ENCODE measurements at regions not wholly inside any gene's neighbourhood (a gene's known extent, or its start where the extent isn't known, plus 50 kb on each side); places are given as distances from the start of the nearest gene placed in this dataset.
"Not testable (repeated sequence)": the region's sequence is repeated elsewhere in the genome, so short reads cannot be mapped to it uniquely, and the experiment has no call there.

DNA sequence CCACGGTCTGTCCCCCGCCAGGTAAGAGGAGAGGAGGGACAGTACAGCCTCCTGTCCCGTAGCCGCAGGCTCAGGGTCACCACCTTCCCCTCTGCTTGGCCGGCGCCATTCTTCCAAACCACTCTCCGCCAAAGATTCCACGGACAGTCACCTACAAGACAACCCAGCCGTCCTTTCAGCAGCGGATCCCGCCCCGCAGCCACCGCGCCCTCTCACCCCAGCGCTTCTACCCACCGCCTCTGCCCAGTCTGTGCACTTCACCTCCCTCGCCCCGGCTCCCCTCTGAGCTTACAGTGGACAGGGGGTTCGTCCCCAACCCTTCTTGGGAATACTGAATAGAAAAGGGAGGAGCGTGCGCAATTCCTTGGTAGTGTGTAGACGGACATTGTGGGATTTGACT is 319.6 kb downstream of the FAM72C start:
- Histone ChIP-seq H3K4me3 (no peak overlapping the region), H3K27ac (no peak overlapping the region)

DNA sequence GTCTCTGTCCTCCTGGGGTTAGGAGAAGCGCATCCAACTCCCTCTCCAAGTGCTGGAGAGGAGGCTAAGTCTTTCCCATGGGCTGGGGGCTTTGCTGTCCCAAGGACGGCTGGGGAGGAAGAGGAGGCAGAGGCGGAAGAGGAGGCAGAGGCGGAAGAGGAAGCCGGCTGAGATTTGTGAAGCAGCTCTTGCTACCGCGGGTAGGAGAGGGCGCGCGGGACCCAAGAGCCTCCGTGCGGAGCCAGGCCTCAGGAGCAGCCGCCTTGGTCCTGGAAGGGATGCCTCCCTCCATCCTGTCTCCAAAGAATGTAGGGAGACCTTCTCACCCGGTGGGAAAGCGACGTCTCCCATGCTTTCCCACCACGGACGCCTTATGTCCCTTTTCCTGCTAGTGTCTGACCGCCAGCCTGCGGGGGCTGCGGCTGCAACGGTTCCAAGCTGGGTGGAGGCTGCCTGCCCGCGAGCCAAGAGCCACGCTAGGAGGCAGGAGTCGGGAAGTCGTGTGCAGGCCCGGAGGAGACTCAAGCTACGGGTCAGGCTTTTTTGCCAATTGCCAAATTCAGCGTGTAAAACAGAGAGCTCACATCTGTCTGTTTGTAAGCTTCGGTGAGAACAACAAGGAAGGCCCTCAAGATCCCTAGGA is 320.3 kb downstream of the FAM72C start:
- H3K27ac ChIP-seq, result no peak overlapping the region
- H3K4me3 ChIP-seq, result no peak overlapping the region

DNA sequence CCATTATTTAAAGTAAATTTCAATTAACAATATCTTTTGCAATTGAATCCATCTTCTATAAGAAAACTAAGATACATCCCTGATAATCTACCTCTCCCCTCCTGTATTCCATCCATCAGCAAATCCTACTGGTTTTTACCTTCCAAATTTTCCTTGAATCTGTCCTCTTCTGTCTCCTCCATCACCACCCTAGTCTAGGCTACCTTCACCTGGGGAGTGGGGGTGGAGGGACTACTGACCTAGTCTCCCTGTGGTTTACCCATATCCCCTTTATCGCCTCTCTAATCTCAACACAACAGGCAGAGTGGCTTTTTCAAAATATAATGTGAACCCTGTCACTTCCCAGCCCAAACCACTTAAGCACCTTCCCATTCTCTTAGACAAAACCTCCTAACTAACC is 327.8 kb downstream of the FAM72C start:
- not testable (repeated sequence) for H3K4me3 ChIP-seq, H3K27ac ChIP-seq

DNA sequence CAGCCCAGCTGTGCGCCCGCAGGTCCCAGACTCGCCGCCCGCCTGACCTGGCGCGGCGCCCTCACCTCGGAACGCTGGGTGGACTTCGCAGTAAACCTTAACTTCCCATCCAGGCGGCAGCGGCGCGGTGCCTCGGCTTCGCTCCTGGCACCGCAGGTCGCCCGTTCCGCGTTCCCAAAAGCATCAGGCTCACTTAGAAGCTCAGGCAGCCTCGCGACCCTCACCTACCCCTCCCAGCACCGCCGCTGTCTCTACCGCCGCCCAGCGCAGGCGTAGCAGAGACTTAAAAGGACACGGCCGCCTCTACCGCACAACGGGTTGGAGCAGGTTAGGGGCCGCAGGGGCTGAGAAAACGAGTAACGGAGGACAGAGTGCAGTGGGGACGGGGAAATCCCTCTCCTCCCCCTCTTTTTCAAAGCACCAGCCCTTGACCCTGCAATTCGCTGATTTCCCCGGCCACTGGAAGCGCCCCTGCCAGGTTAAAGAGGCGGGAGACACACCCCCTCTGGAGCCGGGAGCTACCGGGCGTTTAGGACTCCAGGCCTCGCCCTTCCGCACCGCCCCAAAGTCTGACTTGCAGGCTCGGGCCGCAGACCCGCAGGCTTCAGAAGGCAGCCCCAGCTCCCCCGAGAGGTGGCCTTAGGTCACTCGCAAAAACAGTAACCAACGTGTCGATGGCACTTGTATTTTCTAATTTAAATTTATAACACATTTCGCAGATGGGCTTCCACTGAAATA is 328.5 kb downstream of the FAM72C start:
- no peak overlapping the region for H3K27ac ChIP-seq
- no peak overlapping the region for H3K4me3 ChIP-seq

DNA sequence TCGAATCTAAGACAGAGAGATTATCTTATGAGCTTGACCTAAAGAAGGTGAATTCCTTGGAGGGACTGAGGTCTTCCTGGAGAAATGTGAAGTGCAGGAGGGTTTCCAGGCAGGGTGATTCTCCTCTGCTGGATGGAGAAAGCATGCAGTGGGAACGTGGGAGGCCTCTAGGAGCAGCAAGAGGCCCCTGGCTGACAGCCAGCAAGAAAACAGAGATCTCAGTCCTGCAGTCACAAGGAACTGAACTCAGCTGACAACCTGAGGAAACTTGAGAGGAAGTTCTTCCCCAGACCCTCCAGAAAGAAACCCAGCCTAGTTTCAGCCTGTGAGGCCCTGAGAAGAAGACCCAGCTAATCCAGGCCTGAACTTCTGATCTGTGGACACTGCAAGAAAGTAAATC is 345.9 kb downstream of the FAM72C start:
- Histone ChIP-seq H3K4me3 (no peak overlapping the region), H3K27ac (no peak overlapping the region)

DNA sequence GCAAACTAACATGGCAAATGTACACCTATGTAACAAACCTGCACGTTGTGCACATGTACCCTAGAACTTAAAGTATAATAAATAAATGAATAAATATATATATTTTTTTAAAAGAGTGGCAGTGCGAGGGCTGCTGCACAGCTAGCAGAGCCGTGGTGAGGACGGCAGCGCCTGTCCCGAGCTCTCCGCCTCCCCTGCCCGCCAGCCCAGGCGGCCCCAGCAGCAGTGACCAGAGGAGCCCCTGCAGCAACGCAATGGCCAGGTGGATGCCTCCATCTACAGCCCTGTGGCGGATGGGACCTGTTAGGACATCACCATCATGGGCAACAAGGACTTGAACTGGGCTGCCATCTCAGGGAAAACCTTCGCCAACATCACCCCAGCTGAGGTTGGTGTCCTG is 351.9 kb downstream of the FAM72C start:
- H3K4me3 ChIP-seq, result no peak overlapping the region
- H3K27ac ChIP-seq, result no peak overlapping the region

DNA sequence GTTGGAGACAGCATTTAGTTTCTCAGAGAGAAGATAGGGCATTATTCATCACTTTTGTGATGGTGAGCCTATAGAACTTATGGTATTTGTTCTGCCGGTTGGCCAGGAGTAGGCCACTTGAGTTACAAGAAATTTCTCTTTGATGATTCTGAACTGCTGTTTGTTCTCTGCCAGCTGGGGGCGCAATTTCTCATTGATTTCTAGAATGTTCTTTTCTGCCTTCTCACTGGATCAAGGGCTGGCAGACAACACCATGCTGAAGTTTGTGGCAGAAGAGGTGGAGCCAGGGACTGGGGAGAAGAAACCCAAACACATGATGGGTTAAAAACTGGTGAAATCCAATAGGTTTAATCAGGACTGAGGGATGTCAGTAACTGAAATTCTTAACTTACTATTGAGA is 360.6 kb downstream of the FAM72C start:
- Histone ChIP-seq H3K27ac (no peak overlapping the region), H3K4me3 (no peak overlapping the region)

DNA sequence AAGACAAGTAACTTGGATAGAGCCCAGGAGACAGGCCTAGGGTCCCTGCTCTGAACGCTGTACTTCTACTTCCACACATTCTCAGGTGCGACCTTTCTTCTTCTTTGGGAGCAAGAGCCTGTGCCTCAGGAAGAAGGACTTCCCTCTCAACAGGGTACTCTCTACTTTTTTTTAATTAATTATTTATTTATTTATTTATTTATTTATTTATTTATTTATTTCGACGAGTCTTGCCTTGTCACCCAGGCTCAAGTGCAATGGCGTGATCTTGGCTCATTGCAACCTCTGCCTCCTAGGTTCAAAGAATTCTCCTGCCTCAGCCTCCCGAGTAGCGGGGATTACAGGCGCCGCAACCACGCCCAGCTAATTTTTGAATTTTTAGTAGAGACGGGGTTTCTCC is 361.6 kb downstream of the FAM72C start:
- no peak overlapping the region for H3K4me3 ChIP-seq
- H3K27ac ChIP-seq, result no peak overlapping the region

DNA sequence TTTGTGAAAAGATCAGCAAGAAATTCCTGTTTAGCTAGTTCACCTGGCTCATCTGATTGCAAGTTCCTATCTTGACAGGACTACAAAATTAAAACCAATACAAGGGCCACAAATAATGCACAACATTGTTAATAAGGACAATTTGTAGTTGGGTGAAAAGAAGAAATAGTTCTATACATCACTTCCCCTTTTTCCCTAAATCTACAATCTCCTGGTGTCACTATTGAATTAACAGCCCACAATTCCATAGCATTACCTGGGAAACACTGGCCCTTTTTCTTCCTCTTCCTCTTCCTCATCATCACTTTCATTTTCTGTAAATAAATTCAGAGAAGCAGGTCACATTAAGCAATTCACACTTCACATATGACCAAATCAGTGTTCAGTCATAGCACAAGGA is 366.9 kb downstream of the FAM72C start:
- H3K27ac ChIP-seq, result no peak overlapping the region
- no peak overlapping the region for H3K4me3 ChIP-seq

DNA sequence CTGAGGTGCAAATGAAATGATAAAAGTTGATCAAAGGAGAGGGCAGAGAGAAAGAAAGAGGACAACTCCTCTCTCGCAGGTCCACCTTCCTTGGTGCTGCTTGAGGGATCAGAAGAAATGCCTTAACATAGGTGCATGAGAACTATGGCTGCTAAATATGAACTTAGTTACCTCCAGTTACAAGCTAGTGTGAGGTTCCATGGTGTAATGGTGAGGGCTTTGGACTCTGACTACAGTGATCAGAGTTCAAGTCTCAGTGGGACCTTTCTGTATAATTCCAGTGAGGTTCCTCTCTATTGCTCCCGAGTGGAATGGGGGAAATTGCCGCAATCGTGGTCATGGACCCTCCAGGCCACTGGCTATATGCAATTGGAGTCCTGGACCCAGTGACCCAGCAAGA is 387.3 kb downstream of the FAM72C start:
- Histone ChIP-seq H3K4me3 (no peak overlapping the region), H3K27ac (no peak overlapping the region)

DNA sequence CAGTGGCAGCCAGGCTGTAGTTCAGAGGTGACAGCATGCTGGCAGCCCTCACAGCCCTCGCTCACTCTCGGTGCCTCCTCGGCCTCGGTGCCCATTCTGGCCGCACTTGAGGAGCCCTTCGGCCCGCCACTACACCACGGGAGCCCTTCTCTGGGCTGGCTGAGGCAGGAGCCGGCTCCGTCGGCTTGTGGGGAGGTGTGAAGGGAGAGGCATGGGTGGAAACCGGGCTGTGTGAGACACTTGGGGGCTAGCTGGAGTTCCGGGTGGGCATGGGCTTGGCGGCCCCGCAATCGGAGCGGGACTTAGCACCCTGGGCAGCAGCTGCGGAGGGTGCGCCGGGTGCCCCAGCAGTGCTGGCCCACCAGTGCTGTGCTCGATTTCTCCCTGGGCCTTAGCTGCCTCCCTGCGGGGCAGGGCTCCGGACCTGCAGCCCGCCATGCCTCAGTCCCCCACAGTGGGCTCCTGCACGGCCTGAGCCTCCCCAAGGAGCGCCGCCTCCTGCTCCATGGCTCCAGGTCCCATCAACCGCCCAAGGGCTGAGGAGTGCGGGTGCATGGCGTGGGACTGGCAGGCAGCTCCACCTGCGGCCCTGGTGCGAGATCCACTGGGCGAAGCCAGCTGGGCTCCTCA is 396.8 kb downstream of the FAM72C start:
- H3K27ac ChIP-seq, result no peak overlapping the region

DNA sequence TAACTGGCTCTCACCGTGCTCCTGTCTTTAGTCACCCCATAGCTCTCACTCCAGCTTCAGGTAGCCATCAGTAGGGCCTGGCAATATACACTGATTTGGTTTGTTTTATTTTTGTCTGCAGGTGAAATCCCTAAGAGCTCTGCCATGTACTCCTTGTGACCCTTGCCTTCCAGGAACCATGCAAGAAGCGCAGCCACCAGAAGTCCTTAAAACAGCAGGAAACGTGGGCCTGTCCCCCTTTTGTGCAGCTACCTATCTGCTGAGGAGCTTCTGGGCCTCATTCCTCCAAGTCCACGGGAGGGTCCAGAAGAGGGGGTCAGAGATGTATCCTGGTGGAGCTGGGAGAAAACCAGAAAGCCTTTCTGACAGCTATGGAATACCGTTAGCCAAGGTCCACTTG is 399.1 kb downstream of the FAM72C start:
- not testable (repeated sequence) for H3K27ac ChIP-seq, H3K4me3 ChIP-seq

More for the DNA sequence above, 396.8 kb downstream of the FAM72C start:
- no peak overlapping the region for H3K4me3 ChIP-seq

DNA sequence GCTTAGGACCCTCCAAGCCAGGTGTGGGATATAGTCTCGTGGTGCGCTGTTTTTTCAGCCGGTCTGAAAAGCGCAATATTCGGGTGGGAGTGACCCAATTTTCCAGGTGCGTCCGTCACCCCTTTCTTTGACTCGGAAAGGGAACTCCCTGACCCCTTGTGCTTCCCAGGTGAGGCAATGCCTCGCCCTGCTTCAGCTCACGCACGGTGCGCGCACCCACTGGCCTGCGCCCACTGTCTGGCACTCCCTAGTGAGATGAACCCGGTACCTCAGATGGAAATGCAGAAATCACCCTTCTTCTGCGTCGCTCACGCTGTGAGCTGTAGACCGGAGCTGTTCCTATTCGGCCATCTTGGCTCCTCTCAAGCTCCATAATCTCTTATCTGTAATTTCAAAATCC is 408.0 kb downstream of the FAM72C start:
- H3K4me3 ChIP-seq, result peak overlapping the region in 2 of 7 experiments; percentile 8 to 13
- not testable (repeated sequence) for H3K27ac ChIP-seq

DNA sequence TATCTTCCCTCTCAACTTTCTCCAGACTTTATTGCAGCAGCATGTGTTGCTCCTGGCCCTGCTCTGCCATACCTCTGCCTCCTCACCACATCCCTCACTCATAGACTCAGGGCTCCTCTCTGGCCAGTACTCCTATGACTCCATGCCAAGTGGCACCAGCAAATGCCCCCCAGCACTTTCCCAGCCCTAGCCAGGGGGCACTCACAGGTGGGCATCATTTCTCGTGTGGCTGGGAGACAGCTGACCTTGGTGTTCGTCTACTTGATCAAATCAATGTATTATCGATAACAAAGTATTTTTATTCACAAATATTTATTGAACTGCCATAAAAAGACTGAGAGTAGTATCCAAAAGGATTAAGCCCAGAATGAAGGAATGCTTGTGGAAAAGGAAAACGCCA is 418.2 kb downstream of the FAM72C start:
- no peak overlapping the region for H3K4me3 ChIP-seq
- H3K27ac ChIP-seq, result no peak overlapping the region

DNA sequence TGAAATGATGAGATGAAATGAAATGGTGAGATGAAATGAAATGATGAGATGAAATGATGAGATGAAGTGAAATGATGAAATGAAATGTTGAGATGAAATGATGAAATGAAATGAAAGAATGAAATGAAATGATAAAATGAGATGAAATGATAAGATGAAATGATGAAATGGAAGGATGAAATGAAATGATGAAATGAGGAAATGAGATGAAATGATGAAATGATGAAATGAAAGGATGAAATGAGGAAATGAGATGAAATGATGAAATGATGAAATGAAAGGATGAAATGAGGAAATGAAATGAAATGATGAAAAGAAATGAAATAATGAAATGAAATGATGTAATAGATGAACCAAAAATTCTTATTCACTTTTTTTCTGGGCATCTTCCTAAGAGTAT is 467.1 kb downstream of the FAM72C start:
- not testable (repeated sequence) for H3K4me3 ChIP-seq, H3K27ac ChIP-seq

DNA sequence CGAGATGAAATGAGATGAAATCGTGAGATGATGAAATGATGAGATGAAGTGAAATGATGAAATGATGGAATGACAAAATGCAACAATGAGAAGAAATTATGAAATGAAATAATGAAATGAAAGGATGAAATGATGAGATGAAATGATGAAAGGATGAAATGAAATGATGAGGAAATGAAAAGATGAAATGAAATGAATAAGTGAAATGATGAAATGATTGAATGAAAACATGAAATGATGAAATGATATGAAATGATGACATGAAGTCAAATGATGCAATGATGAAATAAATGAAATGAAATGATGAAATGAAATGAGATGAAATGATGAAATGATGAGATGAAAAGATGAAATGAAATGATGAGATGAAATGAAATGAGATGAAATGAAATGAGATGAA is 467.7 kb downstream of the FAM72C start:
- not testable (repeated sequence) for H3K27ac ChIP-seq, H3K4me3 ChIP-seq

DNA sequence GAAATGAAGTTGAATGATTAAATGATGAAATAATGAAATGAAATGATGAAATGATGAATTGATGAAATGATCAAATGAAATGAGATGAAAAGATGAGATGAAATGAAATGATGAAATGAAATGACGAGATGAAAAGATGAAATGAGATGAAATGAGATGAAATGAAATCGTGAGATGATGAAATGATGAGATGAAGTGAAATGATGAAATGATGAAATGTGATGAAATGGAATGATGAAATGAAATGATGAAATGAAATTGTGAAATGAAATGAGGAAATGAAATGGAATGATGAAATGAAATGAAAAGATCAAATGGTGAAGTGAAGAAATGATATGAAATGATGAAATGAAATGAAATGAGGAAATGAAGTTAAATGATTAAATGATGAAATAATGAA is 468.7 kb downstream of the FAM72C start:
- not testable (repeated sequence) for H3K27ac ChIP-seq, H3K4me3 ChIP-seq

DNA sequence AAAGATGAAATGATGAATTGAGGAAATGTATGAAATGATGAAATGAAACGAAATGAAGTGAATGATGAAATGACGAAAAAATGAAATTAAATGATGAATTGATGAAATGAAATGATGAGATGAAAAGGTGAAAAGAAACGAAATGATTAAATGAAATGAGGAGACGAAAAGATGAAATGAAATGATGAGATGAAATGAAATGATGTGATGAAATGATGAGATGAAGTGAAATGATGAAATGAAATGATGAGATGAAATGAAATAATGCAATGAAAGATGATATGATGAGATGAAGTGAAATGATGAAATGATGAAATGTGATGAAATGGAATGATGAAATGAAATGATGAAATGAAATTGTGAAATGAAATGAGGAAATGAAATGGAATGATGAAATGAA is 469.7 kb downstream of the FAM72C start:
- not testable (repeated sequence) for H3K4me3 ChIP-seq, H3K27ac ChIP-seq

DNA sequence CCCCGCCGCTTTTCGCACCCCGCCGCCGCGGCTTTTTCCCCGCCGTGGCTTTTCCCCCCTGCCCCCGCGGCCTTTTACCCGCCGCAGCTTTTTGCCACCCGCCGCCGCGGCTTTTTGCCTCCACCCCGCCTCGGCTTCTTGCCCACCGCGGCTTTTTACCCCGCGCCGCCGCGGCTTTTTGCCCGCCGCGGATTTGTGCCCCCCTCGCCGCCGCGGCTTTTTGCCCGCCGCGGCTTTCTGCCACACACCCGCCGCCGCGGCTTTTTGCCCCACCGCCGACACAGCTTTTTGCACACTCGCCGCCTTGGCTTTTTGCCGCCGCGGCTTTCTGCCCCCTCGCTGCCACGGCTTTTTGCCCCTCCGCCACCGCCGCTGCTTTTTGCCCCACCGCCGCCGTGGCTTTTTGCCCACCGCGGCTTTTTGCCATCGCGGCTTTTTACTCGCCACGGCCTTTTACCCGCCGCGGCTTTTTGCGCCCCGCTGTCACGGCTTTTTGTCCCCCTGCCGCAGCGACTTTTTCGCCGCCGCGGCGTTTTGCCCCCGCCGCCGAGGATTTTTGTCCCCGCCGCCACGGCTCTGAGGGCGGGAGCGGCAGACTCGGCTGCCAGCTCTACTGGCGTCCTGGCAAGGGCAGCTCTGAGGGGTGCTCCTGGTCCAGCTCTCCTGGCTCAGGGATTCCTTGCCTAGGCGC is 473.6 kb downstream of the FAM72C start:
- peak overlapping the region in 6 of 7 experiments; percentile 20 to 40 (median 26) for H3K4me3 ChIP-seq
- H3K27ac ChIP-seq, result not testable (repeated sequence)

DNA sequence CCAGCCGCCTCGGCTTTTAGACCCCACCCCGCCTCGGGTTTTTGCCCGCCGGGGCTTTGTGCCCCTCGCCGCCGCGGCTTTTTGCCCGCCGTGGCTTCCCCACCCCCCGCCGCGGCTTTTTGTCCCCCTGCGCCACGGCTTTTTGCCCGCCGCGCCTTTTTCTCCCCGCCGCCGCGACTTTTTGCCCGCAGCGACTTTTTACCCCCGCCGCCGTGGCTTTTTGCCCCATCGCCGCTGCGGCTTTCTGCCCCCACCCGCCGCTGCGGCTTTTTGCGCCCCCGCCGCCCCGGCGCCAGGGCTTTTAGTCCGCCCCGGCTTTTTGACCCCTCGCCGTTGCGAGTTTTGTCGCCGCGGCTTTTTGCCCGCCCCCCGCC is 474.4 kb downstream of the FAM72C start:
- peak overlapping the region in 3 of 7 experiments; percentile 21 to 40 (median 32) for H3K4me3 ChIP-seq
- no peak overlapping the region for H3K27ac ChIP-seq
